Bronchial epithelial cell (primary cell): ENCODE measurements at regions not wholly inside any gene's neighbourhood (a gene's known extent, or its start where the extent isn't known, plus 50 kb on each side); places are given as distances from the start of the nearest gene placed in this dataset.

ENCODE experiments used
- DNase-seq: peaks from one replicate; pipeline ENCODE4 v3.0.0-alpha.2; 2010; ENCODE audit warnings: low read depth
- FAIRE-seq: peaks from 2 replicates; lab custom pipeline; 2011; peaks lifted over from hg19 to GRCh38; lab: Jason Lieb, UNC
- H3K27me3 ChIP-seq: 2 replicates; pipeline ENCODE4 v1.5.1; 2011; ENCODE audit warnings: low read length; ENCODE audit not compliant: control insufficient read depth, insufficient read depth
- H3K36me3 ChIP-seq: 2 replicates; pipeline ENCODE4 v1.5.1; 2011; ENCODE audit warnings: low read length; ENCODE audit not compliant: control insufficient read depth, insufficient read depth
- H3K4me3 ChIP-seq: 2 replicates; pipeline ENCODE4 v1.5.1; 2011; ENCODE audit warnings: mild to moderate bottlenecking, low read depth, low read length, control low read depth
- TF ChIP-seq, protein P1 (sequence below): IDR thresholded peaks from 2 replicates; pipeline ENCODE4 v1.5.1; 2011; ENCODE audit warnings: mild to moderate bottlenecking, moderate library complexity, low read length, control low read depth, inconsistent platforms; ENCODE audit not compliant: insufficient read depth, severe bottlenecking

DNA sequence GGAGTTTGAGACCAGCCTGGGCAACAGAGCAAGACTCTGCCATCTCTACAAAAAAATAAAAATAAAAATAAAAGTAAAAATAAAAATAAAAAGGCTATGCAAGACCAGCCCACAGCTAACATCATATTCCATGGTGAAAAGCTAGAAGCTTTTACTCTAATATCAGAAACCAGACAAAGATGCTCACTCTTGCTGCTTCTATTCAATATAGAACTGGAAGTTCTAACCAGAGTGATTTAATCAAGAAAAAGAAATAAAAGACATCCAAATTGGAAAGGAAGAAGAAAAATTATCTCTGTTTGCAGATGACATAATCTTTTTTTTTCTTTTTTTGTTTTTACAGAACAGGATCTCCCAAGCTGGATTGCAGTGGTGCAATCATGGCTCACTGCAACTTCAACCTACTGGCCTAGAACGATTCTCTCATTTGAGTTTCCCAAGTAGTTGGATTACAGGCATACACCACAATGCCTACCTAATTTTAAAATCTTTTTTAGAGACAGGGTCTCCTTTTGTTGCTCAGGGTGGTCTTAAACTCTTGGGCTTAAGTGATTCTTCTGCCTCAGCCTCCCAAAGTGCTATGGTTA is 100.7 kb upstream of the JAG1 start:
- Histone ChIP-seq H3K27me3 (no peaks in the 10 kb centered on the region), H3K4me3 (no peak overlapping the region), H3K36me3 (no peaks in the 10 kb centered on the region)
- FAIRE-seq = no peak
- TF ChIP-seq, protein P1, sequence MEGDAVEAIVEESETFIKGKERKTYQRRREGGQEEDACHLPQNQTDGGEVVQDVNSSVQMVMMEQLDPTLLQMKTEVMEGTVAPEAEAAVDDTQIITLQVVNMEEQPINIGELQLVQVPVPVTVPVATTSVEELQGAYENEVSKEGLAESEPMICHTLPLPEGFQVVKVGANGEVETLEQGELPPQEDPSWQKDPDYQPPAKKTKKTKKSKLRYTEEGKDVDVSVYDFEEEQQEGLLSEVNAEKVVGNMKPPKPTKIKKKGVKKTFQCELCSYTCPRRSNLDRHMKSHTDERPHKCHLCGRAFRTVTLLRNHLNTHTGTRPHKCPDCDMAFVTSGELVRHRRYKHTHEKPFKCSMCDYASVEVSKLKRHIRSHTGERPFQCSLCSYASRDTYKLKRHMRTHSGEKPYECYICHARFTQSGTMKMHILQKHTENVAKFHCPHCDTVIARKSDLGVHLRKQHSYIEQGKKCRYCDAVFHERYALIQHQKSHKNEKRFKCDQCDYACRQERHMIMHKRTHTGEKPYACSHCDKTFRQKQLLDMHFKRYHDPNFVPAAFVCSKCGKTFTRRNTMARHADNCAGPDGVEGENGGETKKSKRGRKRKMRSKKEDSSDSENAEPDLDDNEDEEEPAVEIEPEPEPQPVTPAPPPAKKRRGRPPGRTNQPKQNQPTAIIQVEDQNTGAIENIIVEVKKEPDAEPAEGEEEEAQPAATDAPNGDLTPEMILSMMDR = no peak
- no peak for DNase-seq

DNA sequence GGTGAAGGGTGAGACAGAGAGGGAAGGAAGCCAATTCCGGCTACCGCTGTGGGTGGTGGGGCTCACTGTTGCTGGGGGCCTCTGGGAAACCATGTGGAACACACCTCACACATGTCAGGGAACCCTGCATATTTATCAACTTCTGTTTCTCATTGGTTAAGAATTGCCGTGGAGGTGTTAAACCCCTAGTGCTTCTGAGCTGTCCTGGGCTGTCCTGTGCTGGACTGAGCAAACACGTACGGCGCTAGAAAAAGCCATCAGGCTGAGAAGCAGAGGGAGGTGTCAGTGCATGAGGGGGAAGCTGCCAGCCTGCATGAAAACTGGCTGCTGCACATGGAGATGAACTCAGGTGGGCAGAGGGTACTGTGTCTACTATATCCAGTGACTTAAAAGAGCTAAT is 103.9 kb upstream of the JAG1 start:
- DNase-seq (no peak), FAIRE-seq (no peak)
- Histone ChIP-seq H3K4me3 (no peak overlapping the region), H3K27me3 (no peaks in the 10 kb centered on the region), H3K36me3 (no peaks in the 10 kb centered on the region)
- TF ChIP-seq, protein P1 = no peak

DNA sequence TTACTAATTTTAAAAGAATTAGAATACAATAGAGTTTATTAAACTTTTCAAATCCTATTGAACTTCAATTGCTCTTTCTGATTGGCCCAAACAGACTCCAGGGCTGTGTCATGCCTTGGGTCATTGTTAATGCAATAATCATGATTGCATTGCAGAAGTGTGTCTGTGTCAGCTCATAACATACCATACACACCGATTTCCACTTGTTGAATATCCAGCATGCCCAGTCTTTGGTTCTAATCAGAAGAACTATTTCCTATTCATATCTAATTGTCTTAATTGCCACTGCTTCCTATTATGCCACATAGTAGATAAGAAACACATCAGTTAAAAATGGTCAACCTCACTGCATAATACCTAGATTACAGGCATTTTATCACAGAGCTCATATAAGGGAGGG is 106.1 kb upstream of the JAG1 start:
- no peak overlapping the region for H3K4me3 ChIP-seq
- no peaks in the 10 kb centered on the region for H3K27me3 ChIP-seq
- TF ChIP-seq, protein P1 = no peak
- no peak for DNase-seq
- H3K36me3 ChIP-seq = no peaks in the 10 kb centered on the region
- no peak for FAIRE-seq

DNA sequence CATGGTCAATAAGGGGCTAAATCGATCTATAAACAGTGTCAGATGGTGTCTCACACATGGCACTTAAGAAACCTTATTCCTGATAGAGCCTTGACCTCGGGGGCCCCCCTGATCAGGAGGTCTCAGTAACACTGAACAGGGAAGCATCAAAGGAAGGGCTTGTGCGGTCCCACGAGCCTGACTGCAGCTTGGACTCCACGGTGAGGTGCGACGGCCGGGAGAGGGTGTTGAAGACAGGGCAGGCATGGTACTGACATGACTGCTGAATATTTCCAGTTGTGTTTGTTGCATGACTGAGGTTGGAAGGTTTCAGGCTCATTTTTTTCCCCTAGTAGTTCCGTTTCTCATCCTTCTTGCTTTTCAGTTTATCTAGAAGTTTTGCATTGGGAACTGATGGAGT is 107.1 kb upstream of the JAG1 start:
- no peak for FAIRE-seq
- Histone ChIP-seq H3K36me3 (no peaks in the 10 kb centered on the region), H3K4me3 (no peak overlapping the region), H3K27me3 (no peaks in the 10 kb centered on the region)
- TF ChIP-seq, protein P1 = no peak
- DNase-seq = no peak

DNA sequence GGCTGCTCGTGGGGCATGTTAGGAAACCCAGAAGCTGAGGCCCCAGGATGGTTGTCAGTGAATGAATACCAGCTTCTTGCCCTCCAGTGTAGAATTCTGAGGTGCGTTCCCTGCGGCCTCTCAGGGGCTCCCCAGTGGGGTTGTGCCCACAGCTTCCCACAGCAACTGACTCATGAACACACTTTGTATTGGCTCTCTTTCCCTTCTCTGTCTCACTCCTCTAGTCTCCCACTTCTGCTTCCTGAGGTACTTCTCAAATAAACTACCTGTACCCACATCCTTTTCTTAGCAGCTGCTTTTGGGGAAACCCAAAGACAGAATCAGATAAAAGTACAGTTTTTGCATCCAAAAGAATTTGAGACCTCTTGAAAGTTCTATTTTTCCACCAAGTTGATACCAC is 107.7 kb upstream of the JAG1 start:
- TF ChIP-seq, protein P1 = no peak
- DNase-seq = no peak
- no peaks in the 10 kb centered on the region for H3K27me3 ChIP-seq
- no peak for FAIRE-seq
- no peak overlapping the region for H3K4me3 ChIP-seq
- no peaks in the 10 kb centered on the region for H3K36me3 ChIP-seq
